ENCODE measurements at regions not wholly inside any gene's neighbourhood (a gene's known extent, or its start where the extent isn't known, plus 50 kb on each side); places are given as distances from the start of the nearest gene placed in this dataset.
"Not testable (repeated sequence)": the region's sequence is repeated elsewhere in the genome, so short reads cannot be mapped to it uniquely, and the experiment has no call there.

- TF ChIP-seq CTCF (IDR thresholded peaks at IDR 0.05; ENCODE audit: insufficient read depth, low read length, poor library complexity, severe bottlenecking); EZH2phosphoT487 (conservative IDR thresholded peaks at IDR 0.05; ENCODE audit: low read length): not testable (repeated sequence)
These were observed 87.9 kb downstream of the NPIPB11 start for GRCh38 chr16:29318561-29318968.
